ENCODE measurements at regions not wholly inside any gene's neighbourhood (a gene's known extent, or its start where the extent isn't known, plus 50 kb on each side); places are given as distances from the start of the nearest gene placed in this dataset.

DNA sequence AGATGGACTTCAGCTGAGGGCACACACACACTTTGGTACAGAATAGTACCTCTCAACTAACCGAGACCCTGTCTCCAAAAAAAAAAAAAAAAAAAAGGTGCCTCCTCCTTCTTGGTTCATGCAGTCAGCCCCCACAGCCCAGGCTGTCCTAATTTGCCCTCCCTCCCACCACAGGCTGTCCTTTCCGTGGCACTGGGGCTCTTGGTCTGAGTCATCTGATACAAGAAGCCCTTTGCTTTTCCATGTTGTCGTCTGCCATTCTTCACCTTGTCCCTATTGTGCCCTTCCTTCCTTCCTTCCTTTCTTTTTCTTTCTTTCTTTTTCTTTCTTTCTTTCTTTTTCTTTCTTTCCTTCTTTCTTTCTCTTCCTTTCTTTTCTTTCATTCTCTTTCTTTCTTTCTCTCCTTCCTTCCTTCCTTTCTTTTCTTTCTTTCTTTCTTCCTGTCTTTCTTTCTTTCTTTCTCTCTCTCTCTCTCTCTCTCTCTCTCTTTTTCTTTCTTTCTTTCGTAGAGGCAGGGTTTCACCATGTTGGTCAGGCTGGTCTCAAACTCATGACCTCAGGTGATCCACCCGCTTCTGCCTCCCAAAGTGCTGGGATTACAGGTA lies 96.0 kb upstream of the IKZF1 start:
- DNase-seq: no peak

DNA sequence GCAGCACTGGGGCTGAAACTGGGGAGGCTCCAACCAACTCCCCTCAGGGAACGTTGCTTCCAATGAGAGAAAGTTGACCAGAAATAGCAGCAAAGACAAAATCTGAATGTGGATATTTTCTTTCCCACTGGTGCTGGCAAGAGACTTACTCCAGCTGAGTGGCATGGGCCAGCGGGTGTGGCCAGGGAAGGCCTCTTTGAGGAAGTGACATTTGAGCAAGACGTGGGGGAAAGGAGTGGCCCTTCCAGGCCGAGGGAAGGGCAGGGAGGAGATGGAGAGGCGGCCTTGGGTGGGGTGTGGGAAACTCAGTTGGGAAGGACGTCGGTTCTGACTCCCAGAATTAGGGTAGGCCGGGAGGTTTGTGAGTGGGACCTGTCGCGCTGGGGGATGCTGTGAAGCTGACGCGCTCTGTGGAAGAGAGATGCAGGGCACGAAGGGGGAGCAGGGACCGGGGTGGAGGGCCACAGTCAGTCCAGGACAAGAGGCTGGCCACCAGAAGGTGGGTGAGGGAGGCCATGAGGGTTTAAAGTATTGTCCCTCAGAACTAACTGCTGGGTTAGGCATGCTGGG lies 96.7 kb upstream of the IKZF1 start:
- DNase-seq: no peak

DNA sequence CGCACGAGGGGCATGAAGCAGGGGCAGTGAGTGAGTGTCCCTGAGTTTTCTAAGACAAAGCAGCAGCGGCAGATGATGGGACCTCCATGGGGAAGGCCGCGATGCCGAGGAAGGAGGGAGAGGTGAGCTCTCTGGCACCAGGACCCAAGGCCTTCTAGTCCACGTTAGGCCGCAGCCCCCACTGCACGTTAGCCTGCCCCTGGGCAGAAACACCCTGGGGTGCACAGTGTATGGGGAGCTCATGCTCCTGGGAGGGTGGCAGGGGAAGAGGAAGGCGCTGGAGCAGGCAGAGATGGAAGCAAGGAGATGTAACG lies 97.3 kb upstream of the IKZF1 start:
- no peak for DNase-seq

DNA sequence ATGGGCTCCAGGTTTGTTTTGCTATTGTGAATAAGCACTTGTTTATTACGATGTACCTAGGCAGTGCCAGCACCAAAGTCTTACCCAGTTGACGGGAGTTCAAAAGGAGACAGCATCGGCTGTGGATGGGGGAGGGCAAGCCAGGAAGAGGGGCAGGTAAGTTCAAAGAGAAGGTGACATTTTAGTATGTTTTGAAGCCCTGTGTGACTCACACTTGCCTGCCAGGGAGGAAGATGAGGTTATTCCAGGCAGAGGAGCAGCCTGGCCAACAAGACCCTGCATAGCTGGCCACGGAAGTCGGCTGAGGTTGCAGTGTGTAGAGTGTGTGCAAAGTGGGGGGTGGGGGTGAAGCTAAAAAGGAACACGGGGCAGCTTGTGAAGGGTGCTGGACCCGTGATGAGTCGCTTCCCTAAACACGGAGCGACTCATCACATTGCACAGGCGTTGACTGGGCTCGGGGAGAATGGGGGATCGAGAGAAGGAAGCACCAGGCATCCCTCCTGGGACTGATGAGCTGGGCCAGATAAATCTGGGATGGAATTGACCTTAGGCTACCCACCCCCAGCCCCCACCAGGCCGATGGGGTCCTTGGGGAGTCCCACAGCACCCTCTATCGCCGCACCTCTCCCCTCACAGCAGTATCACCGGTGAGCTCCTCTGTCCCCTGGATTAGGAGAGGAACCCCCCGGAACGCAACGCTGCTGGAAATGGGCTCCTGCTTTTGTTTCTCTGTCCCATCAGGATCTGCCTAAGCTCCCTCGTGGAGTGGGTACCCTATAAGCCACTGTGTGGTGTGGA lies 97.9 kb upstream of the IKZF1 start:
- peak; percentile 52 to 53 for DNase-seq

DNA sequence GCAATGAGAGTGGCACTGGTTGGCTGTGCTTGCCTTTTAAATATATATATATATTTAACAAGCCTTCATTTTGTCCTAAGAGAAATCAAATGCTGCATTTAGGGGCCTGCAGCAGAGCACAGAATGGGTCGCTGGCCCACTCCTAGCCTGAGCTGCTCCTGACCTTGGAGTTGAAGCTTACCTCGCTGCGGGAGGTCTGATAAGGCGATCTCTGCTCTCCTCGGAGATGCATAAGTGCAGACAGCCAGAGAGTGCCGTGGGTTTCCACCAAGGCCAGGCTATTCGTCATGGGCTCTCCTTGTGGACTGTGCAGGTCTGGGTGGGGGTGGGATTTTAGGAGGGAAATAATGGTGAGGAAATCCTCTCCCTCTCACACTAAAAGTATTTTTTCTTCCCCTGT lies 99.5 kb upstream of the IKZF1 start:
- no peak for DNase-seq

DNA sequence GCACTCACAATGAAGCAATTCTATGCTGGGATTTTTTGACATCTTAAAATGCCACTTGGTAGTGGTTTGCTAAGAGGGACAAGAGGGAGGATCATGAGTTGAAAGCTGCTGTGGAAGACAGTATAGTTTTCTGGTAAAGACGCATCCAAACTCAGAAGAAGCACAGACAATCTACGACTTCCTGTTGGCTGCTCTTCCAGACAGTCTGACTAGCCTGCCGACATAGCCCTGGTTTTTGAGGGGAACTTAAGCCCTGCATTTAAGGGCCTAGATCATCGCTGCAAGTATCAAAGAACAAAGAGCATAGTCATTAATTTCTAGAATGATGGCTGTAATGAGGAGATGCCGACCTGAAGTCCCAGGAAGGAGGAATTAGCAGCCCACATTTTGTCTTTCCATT lies 99.9 kb upstream of the IKZF1 start:
- DNase-seq: no peak

DNA sequence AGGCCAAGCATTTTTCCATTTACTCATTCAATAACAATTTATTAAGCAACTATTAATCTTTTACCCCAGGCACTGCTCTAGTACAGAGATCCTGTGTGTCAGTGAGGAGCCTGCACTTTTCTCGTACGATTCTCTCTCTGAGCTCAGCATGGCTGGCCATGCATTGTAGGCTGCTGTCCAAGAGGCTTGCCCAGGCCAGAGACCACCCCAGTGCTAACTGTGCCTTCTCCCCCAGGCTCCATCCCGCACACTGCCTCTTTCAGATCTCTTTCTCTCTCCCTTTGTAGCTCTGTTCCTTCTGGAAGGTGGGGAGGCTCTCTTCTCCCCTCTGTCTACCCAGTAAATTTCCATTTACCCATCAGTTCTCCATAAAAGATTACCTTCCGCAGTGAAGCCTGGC lies 101.0 kb upstream of the IKZF1 start:
- DNase-seq: no peak

DNA sequence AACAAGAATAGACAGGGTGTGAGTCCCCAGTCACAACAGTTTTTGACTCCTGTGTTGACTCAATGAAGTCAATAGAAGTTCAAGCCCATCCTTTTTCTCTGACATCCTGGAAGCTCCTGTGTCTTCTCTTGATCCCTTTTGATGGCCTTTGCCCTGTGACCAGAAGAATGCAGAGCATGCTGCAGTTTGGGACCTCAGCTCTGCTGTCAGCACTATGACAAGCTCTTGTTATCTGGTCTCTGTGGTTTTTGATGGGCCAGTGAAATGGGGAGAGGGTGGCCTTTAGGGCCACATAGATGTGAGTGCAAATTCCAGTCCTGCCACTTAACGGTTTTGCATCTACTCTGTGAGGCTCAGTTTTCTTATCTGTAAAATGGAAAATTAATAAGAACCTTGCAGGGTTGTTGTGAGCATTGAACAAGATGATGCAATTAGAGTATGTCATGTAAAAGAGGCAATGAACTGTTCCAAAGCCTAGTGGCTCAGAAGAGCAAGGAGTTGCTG lies 102.4 kb upstream of the IKZF1 start:
- DNase-seq: no peak

DNA sequence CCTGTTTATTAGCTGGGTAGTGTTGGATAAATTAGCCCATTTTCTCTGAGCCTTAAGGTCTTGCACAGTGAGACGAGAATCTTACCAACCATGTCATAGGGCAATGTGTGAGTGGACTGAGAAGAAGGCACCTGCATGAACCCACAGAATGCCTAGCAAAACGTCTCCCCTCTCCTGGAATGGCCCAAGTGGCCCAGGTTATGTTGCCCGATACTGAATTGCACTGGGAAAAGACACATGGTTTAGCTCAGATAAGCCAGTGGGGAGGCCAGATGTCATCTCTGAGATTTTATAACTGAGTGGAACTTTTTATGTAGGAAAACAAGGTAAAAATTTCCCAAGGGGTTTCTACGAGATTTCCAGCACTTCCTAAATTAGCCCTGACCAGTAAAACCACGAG lies 104.7 kb upstream of the IKZF1 start:
- DNase-seq: no peak

DNA sequence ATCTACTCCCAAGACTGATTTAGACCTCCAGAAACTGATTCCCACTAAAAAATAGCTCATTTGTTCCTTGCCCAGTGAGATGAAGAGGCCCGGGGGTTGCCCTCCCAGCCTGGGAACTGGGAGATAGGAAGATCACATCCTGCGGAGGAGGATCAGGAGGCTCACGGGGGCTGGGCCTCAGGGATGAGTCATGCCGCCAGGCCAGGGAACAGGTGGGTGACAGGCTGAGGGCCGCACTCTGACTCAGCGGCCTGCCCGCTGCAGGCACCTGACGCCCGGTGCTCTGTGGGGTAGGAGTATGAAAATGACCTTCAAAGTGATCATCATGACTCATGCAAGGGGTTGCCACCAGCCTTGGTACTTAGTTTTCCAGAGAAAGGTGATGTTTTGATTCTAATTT lies 104.5 kb upstream of the ZPBP start:
- peak; percentile 57 to 59 for DNase-seq

DNA sequence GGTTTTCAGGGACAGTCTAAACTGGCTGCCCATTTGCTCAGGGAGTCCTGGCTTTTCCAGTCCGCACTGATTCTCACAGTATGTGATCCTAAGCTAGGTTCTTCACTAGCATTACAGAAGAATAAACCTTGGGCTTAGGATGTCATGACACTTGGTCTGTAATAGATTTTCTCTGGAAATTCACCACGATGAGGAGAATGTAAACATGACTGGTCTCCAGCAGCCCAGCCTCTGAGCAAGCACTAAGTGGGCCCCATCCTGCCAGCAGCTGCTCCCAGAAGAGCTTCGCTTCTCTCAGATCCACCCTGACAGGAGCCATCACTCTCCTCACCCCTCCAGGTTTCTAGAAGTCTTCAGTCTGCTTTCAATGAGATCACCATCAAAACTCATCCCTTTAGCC lies 103.7 kb upstream of the ZPBP start:
- no peak for DNase-seq

DNA sequence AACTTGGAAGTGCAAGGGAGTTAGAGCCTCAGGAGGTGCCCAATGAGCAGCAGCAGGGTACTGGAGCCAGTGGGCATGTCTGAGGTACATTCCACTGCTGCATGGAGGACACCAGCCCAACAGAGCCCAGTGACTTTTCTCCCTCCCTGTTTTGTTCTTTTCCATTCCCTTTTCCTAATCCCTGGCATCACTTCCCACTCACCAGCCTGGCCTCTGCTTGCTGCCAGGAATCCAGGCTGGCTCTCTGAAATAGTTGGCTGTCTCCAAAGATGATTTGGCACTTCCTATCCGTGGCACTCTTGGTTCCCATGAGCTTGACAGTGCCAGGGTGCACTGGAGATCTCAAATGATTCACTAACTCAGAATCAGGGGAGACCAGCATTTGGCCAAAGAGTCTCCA lies 97.7 kb upstream of the ZPBP start:
- DNase-seq: no peak

DNA sequence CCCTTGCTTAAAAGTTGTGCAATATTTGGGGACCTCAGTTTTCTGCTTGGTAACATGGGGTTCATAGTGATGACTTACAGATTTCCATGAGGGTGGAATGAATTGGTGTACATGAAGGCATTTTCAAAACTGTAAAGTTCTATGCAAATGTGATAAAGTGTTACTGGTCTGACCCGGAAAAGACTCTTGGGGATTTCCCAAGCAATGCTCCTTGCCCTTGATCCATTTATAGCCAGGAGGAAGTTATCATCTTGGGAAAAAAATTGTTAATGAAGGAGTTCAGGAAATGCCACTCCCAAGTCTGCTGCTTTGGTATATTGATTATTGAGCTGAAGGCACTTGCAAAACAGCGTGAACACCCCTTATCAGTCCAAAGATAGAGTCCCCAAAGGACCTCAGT lies 96.3 kb upstream of the ZPBP start:
- no peak for DNase-seq

DNA sequence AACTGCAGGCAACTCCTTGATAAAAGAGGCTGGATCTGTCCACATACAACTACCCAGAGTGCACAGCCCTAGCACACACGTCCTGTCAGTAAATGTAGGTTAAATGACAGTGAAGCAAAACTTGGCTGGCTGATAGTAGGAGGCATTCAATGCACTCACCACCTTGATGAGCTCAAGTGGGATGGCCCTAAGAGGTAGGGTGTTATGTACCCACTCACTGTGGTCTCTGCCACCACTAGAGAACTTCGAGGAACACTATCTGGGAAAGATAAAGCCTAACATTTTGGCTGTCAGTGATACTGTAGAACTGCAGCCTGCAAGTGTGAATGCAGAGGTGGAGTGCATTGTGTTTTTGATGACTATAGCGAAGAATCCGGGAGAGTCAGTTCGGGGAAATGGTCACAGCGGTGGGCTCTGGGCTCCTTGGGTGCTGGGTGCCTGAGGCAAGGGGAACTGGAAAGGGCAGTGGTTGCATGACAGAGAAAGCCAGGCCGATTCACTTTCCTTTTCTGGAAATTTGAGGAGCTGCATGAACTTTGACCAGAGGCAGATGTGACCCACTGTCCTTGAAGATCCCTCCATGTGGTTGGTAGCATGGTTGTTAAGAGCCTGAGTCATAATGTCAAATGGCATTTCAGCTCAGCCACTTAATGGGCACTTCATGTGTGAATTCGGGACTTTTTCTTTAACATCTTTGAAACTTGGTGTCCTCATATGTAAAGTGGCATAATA lies 93.1 kb upstream of the ZPBP start:
- no peak for DNase-seq

DNA sequence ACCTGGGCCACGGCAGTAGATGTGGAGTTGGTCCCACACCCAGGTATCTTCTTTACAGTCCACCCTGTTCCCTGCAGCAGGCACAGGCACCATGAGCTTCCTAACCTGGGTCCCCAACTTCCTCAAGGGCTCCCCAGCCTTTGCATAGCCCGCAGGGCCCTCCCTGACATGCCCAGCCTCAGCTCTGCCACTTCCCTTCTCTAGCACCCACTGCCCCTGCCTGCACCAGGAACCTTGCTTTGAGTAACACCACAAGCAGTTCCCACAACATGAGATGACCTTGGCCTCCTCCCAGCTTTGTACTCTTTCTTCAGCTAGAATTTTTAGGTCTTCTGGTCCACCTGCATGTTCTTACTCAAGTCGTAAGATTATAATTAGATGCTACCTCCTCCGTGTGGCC lies 92.2 kb upstream of the ZPBP start:
- DNase-seq: no peak

DNA sequence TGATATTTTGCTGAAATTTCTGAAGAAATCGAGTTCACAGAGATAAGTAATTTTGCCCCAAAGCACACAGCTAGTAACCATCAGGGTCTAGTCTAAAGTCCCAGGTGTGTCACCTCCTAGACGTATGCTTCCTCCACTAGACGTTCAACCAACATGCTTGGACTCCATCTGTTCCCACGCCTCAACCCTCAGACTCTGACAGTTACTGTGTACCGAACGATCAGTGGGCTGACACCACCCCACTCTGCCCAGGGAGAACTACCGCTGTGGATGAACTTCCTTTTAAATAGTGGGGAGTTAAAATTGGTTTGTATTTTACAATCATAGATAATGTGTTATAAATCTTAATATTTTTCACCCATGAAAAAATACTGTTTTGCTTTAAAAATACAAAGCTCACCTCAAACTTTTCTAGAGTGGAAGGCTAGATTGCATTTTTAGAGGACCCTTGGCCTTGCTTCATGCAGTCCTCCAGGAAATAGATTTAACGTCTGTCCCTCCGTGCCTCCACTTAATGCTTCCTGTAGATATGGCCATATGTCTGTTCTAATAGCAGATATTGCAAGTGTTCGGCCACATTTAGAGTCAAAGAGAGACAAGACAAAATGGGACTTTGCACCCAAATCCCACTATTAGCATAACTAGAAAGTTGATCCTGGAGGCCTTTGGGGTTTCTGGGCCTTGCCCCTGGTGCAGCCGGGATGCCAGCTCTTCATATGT lies 91.4 kb upstream of the ZPBP start:
- no peak for DNase-seq

DNA sequence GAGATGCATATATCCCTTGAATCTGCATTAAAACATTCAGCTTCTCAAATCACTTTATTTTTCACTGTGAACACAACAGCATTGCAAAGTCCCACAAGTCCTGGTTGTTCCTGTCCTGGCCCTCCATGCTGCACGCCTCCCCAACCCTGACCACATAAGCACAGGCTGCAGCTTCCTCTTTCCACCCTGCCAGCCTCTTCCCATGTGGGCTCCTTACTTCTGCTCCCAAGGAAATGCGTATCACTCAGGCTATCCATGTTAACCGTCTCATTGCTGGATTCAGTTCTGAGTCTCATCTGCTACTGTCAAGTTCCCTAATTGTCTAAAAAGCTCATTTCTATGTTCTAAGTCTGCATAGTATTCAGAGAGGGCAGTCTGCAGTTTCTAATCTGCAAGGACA lies 89.7 kb upstream of the ZPBP start:
- no peak for DNase-seq

DNA sequence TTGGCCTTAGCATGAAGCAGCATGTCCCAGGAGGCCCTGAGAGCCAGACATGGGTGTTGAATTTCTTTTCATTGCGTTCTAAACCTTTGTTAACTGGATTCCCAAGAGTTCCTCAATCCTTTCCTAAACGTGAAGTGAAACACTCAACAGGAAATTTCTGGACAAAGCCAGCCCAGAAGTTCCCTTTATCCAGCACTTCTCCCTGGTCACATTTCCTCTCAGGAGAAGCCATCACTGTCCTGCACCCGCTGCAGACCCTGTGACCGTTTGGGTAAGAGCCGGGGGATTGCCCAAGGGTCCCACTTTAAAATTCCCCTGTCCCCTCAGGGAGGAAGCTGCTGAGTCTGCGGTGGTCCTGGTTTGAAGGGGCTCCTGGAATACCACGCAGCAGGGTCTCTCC lies 88.0 kb upstream of the ZPBP start:
- no peak for DNase-seq

DNA sequence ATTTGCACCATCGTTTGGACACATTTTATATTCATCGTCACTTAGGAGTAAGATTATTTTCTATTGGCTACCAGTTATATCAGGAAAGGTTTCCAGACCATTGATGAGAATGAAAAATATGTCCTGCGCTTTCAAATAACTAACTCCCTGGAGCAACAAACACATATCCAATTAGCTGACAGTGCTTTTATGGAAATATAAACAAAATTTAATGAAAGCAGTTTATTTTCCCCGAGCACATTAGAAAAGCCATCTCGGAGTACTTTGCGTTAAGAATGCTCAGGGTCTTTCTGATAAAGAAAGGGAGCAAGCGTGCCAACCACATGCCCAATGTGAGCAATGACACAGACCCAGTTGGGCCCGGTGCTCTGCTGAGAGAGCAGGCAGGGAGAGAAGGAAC lies 85.1 kb upstream of the ZPBP start:
- DNase-seq: no peak

DNA sequence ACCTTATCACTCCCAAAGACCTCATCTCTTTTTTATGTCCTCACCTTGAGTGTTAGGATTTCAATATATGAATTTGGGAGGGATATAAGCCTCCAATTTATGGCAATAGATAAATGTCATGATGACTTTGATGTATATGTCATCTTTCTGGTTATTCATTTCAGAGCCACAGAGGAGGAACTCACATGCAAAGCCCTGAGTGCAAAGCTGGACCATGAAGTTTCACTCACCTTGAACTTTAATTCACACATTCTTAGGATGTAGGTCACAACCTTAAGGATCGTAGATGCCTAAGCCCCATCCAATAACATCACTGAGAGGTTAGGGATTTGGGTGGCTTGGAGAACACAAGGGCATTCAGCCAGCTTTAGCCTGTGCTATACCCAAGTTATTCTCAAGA lies 81.9 kb upstream of the ZPBP start:
- no peak for DNase-seq

DNA sequence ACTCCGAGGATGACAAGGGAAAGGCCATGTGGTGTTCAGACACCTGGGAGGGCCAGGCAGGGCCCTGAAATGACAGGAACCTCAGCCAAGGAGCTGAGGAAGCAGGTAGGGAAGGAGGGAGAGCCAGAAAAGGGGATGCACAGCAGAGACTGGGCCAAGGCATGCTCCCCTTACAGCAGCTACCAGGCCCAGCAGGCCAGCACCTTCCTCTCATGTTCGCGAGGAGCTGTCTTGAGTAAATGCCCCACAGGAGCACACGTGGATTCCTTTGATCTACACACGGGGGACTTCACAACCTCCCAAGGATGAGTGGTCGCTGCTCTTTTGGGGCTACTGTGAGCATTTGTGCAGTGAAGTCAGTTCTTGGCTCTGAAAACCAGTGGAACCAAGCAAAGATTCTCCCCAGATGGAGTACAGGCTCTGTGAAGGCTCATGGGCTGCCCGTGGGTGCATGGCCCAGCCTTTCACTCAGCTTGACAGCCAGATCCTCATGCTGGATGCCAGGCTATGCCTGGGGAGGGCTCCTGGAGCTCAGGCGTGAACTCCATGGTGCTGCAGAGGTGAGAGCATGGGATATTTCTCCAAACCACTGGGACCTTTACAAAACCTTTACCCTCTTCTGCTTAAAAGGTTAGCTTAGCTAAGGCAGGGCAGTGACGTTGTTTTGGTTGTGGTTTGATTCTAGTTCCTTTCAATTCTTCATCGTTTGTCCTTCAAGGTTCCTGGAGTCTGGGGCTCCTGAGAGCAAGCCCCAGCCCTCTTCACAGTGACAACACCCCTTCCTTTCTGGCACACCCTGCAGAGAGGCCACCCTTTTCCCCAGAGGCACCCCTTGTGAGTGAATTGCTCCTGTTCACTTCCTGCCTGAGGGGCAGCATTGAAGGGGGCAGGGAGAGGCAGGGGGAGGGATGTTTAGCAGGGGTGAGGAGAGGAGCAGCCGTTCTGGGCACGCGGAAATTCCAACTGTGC lies 74.2 kb upstream of the ZPBP start:
- no peak for DNase-seq

DNA sequence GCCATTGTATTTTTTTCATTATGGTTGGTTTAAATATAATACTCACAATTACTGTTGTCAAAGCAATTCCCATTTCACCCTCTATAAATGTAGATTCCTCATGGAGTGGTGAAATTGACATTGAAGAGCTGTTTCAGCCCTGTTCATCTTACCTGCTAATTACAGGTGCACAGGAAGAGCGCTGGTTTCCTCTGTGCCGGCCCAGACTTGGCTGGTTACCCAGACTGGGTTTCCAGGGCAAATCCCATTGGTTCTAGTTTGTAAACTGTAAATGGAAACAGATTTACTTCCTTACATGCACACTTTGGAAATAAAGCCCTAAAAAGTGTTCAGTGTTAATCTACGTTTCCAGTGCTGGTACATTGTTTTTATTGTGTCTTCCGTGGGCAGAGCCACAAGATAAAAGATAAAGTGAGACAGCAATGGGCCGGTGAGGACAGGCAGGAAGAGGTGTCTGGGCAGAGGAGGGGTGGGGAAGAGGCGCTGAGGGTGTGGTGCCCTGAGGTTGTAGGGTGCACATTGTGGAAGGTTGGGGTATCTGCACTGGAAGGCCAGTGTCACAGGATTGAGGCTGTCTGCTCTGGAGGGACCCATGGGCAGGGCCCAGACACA lies 71.6 kb upstream of the ZPBP start:
- no peak for DNase-seq
